Upper lobe of left lung (tissue), 6 donors: ENCODE measurements at regions not wholly inside any gene's neighbourhood (a gene's known extent, or its start where the extent isn't known, plus 50 kb on each side); places are given as distances from the start of the nearest gene placed in this dataset.

Experiments used
- ATAC-seq, 2 donors: fragments of 200-7000 bp; cut with Tn5 transposase; one replicate each; pipeline ENCODE4 v1.9.1; 2022; ENCODE audit warnings: mild to moderate bottlenecking in 2 of 2, moderate library complexity in 2 of 2; ENCODE audit not compliant: low FRiP score in 2 of 2
- DNase-seq, 2 donors: peaks; one replicate each; pipeline ENCODE4 v3.0.0-alpha.2; 2019 to 2020
- H3K27ac ChIP-seq, 4 donors: fragments of 200-600 bp; sonication (generic); one replicate each; pipeline ENCODE4 v1.5.1; 2016 to 2019
- H3K27me3 ChIP-seq, 4 donors: fragments of 200-600 bp; sonication (generic); one replicate each; pipeline ENCODE4 v1.5.1; 2017 to 2019
- H3K36me3 ChIP-seq, 4 donors: fragments of 200-600 bp; sonication (generic); one replicate each; pipeline ENCODE4 v1.5.1; 2016 to 2019
- H3K4me1 ChIP-seq, 4 donors: fragments of 200-600 bp; sonication (generic); one replicate each; pipeline ENCODE4 v1.5.1; 2018 to 2019
- H3K4me3 ChIP-seq, 4 donors: fragments of 200-600 bp; sonication (generic); one replicate each; pipeline ENCODE4 v1.5.1; 2017 to 2019; ENCODE audit warnings: mild to moderate bottlenecking in 2 of 4, moderate library complexity in 1 of 4
- H3K9me3 ChIP-seq, 4 donors: fragments of 200-600 bp; sonication (generic); one replicate each; pipeline ENCODE4 v1.5.1; 2018 to 2019
- EP300 ChIP-seq, 4 donors: sonication (generic); formaldehyde crosslinking; IDR thresholded peaks; one replicate each; pipeline ENCODE4 v1.5.1; 2017; ENCODE audit warnings: antibody characterized with exemption in 4 of 4, control low read depth in 2 of 4
- POLR2A ChIP-seq, 4 donors: fragments of 450-650 bp; IDR thresholded peaks; one replicate each; pipeline ENCODE4 v1.5.1; 2016 to 2017; ENCODE audit warnings: antibody characterized with exemption in 4 of 4, mild to moderate bottlenecking in 2 of 4
- POLR2AphosphoS5 ChIP-seq, 2 donors: sonication (generic); formaldehyde crosslinking; IDR thresholded peaks; one replicate each; pipeline ENCODE4 v1.5.1; 2017; ENCODE audit warnings: antibody characterized with exemption in 2 of 2
- WGBS, 2 donors: methylation state at CpG; one replicate each; pipeline ENCODE4 v1.1.5; 2017 to 2018; 5-methylcytosine and 5-hydroxymethylcytosine counted together
- TF ChIP-seq, protein P1 (sequence below), 6 experiments: fragments of 450-650 bp in 4 of 6; fragments of 200-600 bp in 2 of 6; sonication (generic) in 2 of 6; IDR thresholded peaks; one replicate each; pipeline ENCODE4 v1.5.1; 2016 to 2019; ENCODE audit warnings: antibody characterized with exemption in 6 of 6
- donor health status: DM: no; HTN: no; CAD: no; lungs with moderate emphysema.
- donor health status: DM: no; HTN: yes; CAD: no; lungs with severe emphysema.

GRCh38 chr11:130744794-130745193 lies 171.5 kb downstream of the SNX19 start:
- TF ChIP-seq, protein P1, sequence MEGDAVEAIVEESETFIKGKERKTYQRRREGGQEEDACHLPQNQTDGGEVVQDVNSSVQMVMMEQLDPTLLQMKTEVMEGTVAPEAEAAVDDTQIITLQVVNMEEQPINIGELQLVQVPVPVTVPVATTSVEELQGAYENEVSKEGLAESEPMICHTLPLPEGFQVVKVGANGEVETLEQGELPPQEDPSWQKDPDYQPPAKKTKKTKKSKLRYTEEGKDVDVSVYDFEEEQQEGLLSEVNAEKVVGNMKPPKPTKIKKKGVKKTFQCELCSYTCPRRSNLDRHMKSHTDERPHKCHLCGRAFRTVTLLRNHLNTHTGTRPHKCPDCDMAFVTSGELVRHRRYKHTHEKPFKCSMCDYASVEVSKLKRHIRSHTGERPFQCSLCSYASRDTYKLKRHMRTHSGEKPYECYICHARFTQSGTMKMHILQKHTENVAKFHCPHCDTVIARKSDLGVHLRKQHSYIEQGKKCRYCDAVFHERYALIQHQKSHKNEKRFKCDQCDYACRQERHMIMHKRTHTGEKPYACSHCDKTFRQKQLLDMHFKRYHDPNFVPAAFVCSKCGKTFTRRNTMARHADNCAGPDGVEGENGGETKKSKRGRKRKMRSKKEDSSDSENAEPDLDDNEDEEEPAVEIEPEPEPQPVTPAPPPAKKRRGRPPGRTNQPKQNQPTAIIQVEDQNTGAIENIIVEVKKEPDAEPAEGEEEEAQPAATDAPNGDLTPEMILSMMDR (IDR thresholded peaks at IDR 0.05), result no peak
- Histone ChIP-seq H3K36me3 (no peaks in the 10 kb centered on the region), H3K4me3 (no peak overlapping the region), H3K4me1 (no peaks in the 10 kb centered on the region), H3K27ac (no peak overlapping the region), H3K27me3 (no peaks in the 10 kb centered on the region), H3K9me3 (peaks cover 0 to 12% (median 9%) of the 10 kb centered on the region in 4 donors)
- no peak for ATAC-seq
- no peak for DNase-seq
- 64 to 65% methylated on average over 3 of the region's 3 CpGs for WGBS, 2 donors

DNA sequence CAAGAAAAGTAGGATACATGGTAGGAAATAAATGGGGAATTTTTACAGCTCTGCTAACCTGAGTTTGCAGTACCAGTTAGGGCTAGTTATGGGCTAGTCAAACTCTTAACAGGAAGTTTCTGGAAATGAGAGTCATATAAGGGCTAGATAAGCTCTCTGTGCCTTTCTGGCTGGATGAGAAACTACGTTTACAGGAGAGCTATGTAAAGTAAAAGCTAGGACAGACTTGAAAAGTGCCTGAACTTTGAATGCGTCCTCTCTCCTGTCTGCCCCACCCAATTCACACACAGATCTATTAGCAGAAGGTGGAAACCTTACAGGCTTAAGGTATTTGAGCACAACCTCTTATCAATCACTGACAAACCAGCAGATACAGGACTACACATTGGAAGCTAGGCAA lies 167.1 kb downstream of the SNX19 start:
- Histone ChIP-seq H3K27ac (no peak overlapping the region), H3K27me3 (no peaks in the 10 kb centered on the region), H3K36me3 (no peaks in the 10 kb centered on the region), H3K4me1 (no peaks in the 10 kb centered on the region), H3K4me3 (no peak overlapping the region), H3K9me3 (no peaks in the 10 kb centered on the region)
- 34 to 65% methylated on average over 2 of the region's 2 CpGs for WGBS, 2 donors
- no peak for ATAC-seq
- no peak for DNase-seq
- TF ChIP-seq POLR2AphosphoS5 (IDR thresholded peaks at IDR 0.05) (no peak), EP300 (IDR thresholded peaks at IDR 0.05) (no peak), POLR2A (IDR thresholded peaks at IDR 0.05) (no peak)
- TF ChIP-seq, protein P1 (IDR thresholded peaks at IDR 0.05), result no peak

- TF ChIP-seq POLR2AphosphoS5 (IDR thresholded peaks at IDR 0.05) (no peak), EP300 (IDR thresholded peaks at IDR 0.05) (no peak), POLR2A (IDR thresholded peaks at IDR 0.05) (no peak)
- TF ChIP-seq, protein P1 (IDR thresholded peaks at IDR 0.05), result no peak
- WGBS, 2 donors, result 61 to 68% methylated on average over 6 of the region's 6 CpGs
- DNase-seq (peak in 1 of 2 donors; percentile 28), ATAC-seq (no peak)
- Histone ChIP-seq H3K36me3 (no peaks in the 10 kb centered on the region), H3K27me3 (no peaks in the 10 kb centered on the region), H3K4me1 (no peaks in the 10 kb centered on the region), H3K9me3 (no peaks in the 10 kb centered on the region), H3K27ac (no peak overlapping the region), H3K4me3 (no peak overlapping the region)
Measured at GRCh38 chr11:130760515-130761125, 155.7 kb downstream of the SNX19 start.

- no peak for TF ChIP-seq POLR2A (IDR thresholded peaks at IDR 0.05)
- TF ChIP-seq, protein P1 (IDR thresholded peaks at IDR 0.05), result no peak
- no peak for TF ChIP-seq EP300 (IDR thresholded peaks at IDR 0.05)
- no peak for TF ChIP-seq POLR2AphosphoS5 (IDR thresholded peaks at IDR 0.05)
- no peaks in the 10 kb centered on the region for H3K4me1 ChIP-seq
- H3K27ac ChIP-seq, result no peak overlapping the region
- no peaks in the 10 kb centered on the region for H3K9me3 ChIP-seq
- ATAC-seq (no peak), DNase-seq (no peak)
- H3K36me3 ChIP-seq, result no peaks in the 10 kb centered on the region
- no peaks in the 10 kb centered on the region for H3K27me3 ChIP-seq
- WGBS, 2 donors, result 78 to 81% methylated on average over 3 of the region's 3 CpGs
- no peak overlapping the region for H3K4me3 ChIP-seq
Measured at GRCh38 chr11:130761560-130762220, 154.6 kb downstream of the SNX19 start.

GRCh38 chr11:130762638-130763037 lies 153.6 kb downstream of the SNX19 start:
- H3K4me3 ChIP-seq, result no peak overlapping the region
- no peaks in the 10 kb centered on the region for H3K9me3 ChIP-seq
- ATAC-seq (peak in 1 of 2 donors; percentile 31), DNase-seq (no peak)
- 76 to 79% methylated on average over 6 to 7 of the region's 7 CpGs for WGBS, 2 donors
- no peak for TF ChIP-seq POLR2A (IDR thresholded peaks at IDR 0.05)
- TF ChIP-seq, protein P1 (IDR thresholded peaks at IDR 0.05), result no peak
- TF ChIP-seq EP300 (IDR thresholded peaks at IDR 0.05), result no peak
- no peak for TF ChIP-seq POLR2AphosphoS5 (IDR thresholded peaks at IDR 0.05)
- no peaks in the 10 kb centered on the region for H3K27me3 ChIP-seq
- H3K27ac ChIP-seq, result no peak overlapping the region
- H3K4me1 ChIP-seq, result no peaks in the 10 kb centered on the region
- no peaks in the 10 kb centered on the region for H3K36me3 ChIP-seq
